Skin epidermis (tissue), 12 donors: ENCODE measurements at regions not wholly inside any gene's neighbourhood (a gene's known extent, or its start where the extent isn't known, plus 50 kb on each side); places are given as distances from the start of the nearest gene placed in this dataset.

ENCODE experiments used
- H3K27ac ChIP-seq, 21 experiments: fragments of 200-600 bp; sonication (generic) in 11 of 21; one replicate each; pipeline ENCODE4 v1.5.0; 2020; ENCODE audit warnings: mild to moderate bottlenecking in 3 of 21, inconsistent platforms in 2 of 21, moderate library complexity in 2 of 21
- H3K4me3 ChIP-seq, 7 experiments: fragments of 200-600 bp; sonication (generic) in 2 of 7; one replicate each; pipeline ENCODE4 v1.5.0; 2020; ENCODE audit warnings: inconsistent platforms in 2 of 7, mild to moderate bottlenecking in 2 of 7, moderate library complexity in 1 of 7

DNA sequence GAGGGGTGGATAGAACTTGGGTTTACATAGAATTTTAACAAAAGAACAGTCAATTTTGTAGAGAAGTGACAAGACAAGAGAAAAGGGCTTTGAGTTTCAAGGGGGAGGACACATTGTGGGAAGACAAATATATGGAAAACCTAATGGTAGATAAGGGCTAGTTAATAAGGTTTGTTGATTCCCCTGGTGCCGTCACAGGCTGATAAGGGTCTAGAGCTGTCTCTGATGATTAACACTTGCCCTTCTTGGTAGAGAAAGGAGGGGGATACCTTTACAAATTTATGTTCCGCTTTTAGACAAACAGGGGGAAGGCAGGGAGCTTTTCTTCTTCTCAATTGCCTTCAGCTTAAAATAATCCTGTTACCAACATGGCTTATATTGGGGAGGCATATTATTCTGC is 124.3 kb downstream of the ETS2 start:
- no peak overlapping the region for H3K4me3 ChIP-seq
- H3K27ac ChIP-seq: peak overlapping the region in 3 of 21 experiments; percentile 47 to 70 (median 59)

DNA sequence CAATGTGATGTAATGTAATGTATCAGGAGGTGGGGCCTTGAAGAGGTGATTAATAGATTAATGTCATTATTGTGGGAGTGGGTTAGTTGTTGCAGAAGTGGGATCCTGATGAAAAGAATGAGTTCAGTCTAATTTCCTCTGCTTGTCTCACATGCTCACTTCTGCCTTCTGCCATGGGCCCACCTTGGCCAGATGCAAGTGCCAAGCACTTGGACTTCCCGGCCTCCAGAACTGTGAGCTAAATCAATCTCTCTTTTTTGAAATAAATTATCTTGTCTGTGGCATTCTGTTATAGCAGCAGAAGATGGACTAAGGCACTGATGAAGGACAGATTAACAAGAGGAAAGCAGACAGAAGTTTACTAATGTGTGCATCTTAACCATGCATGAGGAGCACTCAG is 123.9 kb downstream of the ETS2 start:
- Histone ChIP-seq H3K4me3 (no peak overlapping the region), H3K27ac (peak overlapping the region in 1 of 21 experiments; percentile 70)

DNA sequence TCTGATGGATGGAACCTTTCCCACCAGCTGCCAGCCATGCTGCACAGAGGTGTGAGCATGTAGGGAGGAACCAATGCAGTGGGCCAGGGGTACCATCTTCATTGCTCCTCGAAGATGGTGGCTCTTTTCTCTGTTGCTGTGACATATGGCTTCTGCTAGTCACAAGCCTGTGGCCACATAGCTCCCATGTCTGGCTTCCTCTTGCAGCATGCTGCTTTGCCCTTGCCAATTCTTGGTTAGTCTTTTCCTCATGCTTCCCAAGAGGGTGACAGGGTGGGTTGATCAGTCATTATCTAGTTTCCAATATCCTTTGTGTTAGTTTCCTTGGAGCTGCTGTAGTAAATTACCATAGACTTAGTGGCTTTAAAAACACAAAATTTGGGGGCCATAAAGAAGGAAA is 123.4 kb downstream of the ETS2 start:
- Histone ChIP-seq H3K4me3 (no peak overlapping the region), H3K27ac (no peak overlapping the region)

DNA sequence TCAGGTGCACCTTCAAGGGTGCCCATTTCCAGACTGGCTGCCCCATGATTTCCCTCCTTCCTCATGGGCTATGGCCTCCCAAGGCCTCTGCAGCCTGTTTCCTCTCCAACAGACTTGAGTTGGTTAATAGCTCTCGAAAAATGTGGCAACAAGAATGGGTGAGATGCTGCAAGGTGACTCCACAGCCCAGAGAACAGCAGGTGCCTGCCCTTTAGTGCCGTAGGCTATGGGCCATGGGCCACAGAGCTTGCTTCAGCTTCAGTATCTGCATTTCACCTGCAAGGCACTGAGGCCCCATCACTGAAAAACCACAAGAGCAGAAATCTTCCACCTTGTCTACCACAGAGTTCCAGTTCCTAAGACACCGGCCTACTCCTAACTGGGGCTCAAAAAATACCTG is 122.0 kb downstream of the ETS2 start:
- no peak overlapping the region for H3K27ac ChIP-seq
- no peak overlapping the region for H3K4me3 ChIP-seq

- Histone ChIP-seq H3K27ac (peak overlapping the region in 17 of 21 experiments; percentile 18 to 79 (median 53)), H3K4me3 (no peak overlapping the region)
These were observed 120.2 kb downstream of the ETS2 start for GRCh38 chr21:38925923-38926322.

DNA sequence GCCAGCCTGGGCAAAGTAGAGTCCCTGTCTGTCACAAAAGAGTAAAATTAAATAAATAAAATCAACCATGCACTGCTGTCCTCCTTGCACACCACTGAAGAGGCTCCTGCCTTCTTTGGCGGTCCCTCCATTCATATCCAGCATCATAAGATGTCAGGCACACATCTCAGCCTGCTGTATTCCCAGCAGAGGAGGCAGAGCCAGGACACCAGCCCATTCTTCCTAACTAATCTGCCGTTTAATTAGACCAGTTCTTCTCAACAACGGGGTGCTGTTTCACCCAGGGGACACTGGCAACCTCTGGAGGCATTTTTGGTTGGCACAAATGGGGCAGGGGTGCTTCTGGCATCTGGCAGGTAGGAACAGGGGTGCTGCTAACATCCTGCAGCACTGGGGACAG is 119.7 kb downstream of the ETS2 start:
- Histone ChIP-seq H3K27ac (peak overlapping the region in 18 of 21 experiments; percentile 18 to 79 (median 51)), H3K4me3 (no peak overlapping the region)

- Histone ChIP-seq H3K4me3 (no peak overlapping the region), H3K27ac (peak overlapping the region in 8 of 21 experiments; percentile 27 to 79 (median 58))
These were observed 119.2 kb downstream of the ETS2 start for GRCh38 chr21:38924954-38925353.

GRCh38 chr21:38923429-38923828 is 117.7 kb downstream of the ETS2 start:
- H3K27ac ChIP-seq: no peak overlapping the region
- H3K4me3 ChIP-seq: no peak overlapping the region

GRCh38 chr21:38922474-38923235 is 116.9 kb downstream of the ETS2 start:
- no peak overlapping the region for H3K4me3 ChIP-seq
- no peak overlapping the region for H3K27ac ChIP-seq

DNA sequence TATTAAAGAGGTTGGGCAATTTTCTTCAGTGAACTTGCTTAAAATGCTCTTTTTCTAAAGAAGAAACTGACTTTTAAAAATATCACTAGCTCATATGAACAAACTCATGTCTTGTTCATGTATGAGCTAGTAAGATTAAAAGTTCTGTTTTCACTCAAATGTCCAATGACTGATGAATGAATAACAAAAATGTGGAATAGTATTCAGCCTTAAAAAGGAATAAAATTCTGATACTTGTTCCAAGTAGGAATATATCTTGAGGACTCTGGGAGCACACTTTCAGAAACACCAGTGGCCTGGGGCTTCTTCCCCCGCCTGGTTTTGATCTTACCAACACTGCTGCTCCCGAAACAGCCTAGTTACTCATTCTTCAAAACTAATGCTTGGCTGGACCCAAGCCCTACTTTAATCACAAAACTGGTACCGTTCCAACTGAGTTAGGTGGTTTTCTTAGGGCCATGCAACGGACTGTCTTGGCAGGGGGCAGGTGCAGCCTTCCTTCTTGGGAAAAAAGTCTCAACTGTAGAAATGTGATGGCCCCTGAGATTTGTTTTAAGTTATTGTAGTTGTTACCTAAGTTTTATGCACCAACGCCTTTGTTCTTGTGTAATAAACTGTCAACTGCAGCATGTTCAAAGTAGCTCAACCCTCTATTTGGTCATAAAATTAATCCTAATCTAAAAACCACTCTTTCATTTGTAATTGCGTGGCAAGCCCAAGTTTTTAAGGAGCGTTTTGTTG is 116.0 kb downstream of the ETS2 start:
- H3K4me3 ChIP-seq: no peak overlapping the region
- H3K27ac ChIP-seq: peak overlapping the region in 7 of 21 experiments; percentile 7 to 70 (median 47)

DNA sequence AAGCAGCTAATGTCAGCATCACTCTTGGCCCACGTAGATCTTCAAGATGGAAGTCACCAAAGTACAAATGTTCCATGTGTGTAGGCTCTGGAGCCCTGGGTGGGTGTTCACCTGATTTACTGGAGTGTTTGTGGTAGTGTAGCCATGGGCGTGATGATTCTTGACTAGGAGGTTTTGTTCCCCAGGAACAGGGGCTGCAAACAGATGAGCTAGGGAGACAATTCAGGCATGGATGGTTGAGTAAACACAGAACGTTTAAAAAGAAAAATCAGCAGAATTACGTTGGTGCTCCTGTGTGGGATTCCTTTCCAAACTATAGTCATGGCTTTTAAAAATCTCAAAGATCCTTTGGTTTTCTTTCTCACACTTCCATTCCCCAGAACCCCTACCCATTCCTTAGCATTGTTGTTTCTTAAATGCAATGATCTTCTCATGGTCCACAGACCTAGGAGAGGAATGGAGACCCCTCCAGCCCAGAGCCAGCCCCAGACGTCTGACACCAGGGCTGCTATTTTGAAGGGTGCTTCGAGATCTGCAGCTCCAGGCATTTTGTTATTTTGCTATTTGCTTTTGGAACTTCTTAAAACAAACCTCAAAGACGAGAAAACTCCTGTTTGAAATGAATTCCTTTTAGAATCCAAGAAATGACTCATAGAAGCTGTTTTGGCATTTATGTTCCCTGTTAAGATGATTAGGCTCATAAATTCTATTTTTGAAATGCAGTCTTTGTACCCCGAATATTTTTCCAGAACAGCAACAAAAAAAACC is 115.1 kb downstream of the ETS2 start:
- H3K4me3 ChIP-seq: no peak overlapping the region
- peak overlapping the region in 12 of 21 experiments; percentile 22 to 70 (median 48) for H3K27ac ChIP-seq

DNA sequence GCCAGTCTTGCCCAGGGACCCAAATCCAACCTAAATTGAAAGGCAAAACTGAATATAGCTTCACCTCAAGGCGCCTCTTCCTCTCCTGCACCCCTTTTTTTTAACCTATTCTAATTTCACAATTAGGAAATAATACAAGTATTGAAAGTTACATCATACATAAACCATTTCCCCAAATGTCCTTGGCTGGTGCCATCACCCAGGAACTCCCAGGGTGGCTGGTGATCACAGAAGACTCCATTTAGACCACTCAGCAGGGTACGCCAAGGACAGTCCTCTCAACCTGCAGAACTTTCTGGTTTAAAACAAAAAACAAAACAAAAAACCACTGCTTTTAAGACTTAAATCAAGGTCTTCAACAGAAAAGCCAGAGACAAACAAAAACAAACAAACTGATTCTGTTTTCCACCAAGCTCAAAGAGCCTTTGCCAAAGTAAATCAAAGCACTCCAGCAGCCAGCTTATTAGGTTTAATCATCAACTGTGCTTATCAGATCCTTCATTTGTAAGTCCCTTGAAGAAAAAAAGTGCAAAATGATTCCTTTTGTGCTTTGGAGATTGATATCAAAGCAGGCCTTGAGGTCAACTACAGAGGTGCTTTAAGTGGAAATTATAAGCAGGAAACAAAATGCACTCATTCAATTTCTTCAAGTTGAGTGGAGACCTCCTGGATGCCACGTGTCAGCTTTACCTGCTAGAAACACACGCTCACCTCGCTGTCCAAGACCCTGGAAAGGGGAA is 113.0 kb downstream of the ETS2 start:
- no peak overlapping the region for H3K4me3 ChIP-seq
- H3K27ac ChIP-seq: peak overlapping the region in 2 of 21 experiments; percentile 24 to 70

- peak overlapping the region in 3 of 21 experiments; percentile 24 to 70 (median 31) for H3K27ac ChIP-seq
- no peak overlapping the region for H3K4me3 ChIP-seq
These were observed 111.5 kb downstream of the ETS2 start for GRCh38 chr21:38917043-38917774.

DNA sequence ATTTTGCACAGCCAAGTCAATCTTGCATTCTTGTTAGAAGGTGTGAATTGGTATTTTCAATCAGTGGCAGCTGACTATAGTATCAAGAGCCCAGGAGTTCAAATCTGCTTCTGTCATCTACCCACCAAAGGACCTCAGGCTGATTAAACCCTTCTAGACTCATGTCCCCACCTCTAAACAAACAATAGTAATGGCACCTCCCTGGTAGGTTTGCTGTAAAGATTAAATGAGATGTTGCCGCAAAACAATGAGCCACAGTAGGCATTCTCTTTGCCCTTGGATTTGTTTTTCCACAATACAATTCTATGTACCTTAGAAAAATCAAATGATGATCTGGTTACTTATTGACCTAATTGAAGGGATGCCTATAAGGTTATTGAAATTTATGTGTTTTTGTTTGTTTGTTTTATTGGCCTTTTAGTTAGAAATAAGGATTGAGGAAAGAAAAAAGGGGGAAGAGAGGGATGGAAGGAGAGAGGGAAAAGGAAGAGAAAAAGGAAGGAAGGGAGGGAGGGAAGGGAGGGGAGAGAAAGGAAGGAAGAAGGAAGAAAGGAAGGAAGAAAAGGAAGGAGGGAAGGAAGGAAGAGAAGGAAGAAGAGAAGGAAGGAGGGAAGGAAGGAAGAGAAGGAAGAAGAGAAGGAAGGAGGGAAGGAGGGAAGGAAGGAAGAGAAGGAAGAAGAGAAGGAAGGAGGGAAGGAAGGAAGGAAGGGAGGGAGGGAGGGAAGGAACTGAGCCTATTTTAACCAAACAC is 110.7 kb downstream of the ETS2 start:
- Histone ChIP-seq H3K4me3 (no peak overlapping the region), H3K27ac (peak overlapping the region in 4 of 21 experiments; percentile 1 to 64 (median 18))

- no peak overlapping the region for H3K4me3 ChIP-seq
- H3K27ac ChIP-seq: peak overlapping the region in 4 of 21 experiments; percentile 1 to 91 (median 34)
These were observed 109.8 kb downstream of the ETS2 start for GRCh38 chr21:38915546-38915945.

GRCh38 chr21:38914528-38915293 is 109.0 kb downstream of the ETS2 start:
- no peak overlapping the region for H3K4me3 ChIP-seq
- peak overlapping the region in 11 of 21 experiments; percentile 5 to 91 (median 63) for H3K27ac ChIP-seq

GRCh38 chr21:38913893-38914527 is 108.3 kb downstream of the ETS2 start:
- H3K27ac ChIP-seq: peak overlapping the region in 10 of 21 experiments; percentile 22 to 94 (median 84)
- H3K4me3 ChIP-seq: no peak overlapping the region
